ENCODE measurements at regions not wholly inside any gene's neighbourhood (a gene's known extent, or its start where the extent isn't known, plus 50 kb on each side); places are given as distances from the start of the nearest gene placed in this dataset.

DNA sequence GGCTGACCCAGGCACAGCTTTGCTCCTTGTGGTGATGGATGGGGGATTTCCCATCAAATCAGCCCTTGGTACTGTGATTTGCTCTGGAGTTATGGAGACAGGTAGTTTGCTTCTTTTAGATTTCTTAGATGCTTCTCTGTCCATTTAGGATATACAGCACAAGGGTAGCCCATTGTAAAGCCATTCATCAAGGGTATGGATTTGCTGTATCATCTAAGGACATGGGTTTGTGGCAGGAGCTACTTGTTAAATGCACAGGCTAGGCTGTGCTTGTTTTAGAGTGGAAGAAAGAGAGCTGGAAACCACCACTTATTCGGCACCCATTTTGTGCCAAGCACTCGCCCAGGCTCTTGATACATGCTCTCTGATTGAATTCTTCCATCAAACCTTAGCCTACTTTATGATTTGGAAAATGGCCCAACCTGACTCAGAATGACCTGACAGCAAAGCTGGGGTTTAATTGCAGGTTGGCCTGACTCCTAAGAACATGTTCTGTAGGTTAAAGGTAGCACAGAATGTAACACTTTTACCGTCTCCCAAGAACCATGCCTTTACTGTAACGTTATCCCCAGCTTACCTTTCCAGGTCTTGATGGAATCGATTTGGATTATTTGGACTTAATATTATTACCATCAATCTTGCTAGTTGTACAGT is 168.0 kb downstream of the SNX10 start:
- H3K79me2 ChIP-seq (ENCODE audit: control insufficient read depth, insufficient read depth, low read length): no peaks in the 10 kb centered on the region
- ChIA-PET CTCF (interaction anchor here (1.8 kb wide), 1 partner anchor 90 kb away, joined by 4 read pairs; no protein-coding TSS in a partner anchor), RAD21 (ENCODE audit: unreplicated experiment) (no interaction called here), SMC1A (ENCODE audit: uncharacterized antibody, unreplicated experiment) (interaction anchor here (1.1 to 1.3 kb wide), 3 partner anchors 8 to 90 kb away, joined by 3 read pairs; no protein-coding TSS in a partner anchor), POLR2A (no interaction called here)
- in situ Hi-C loops (cut with MboI): no loop called here
- no peaks in the 10 kb centered on the region; a peak in 2 of 4 replicates for H3K27me3 ChIP-seq (replicated peaks in 1 of 2; ENCODE audit: control insufficient read depth in 2 of 2, insufficient read depth in 2 of 2, low read length in 1 of 2)
- no peaks in the 10 kb centered on the region for H4K20me1 ChIP-seq (ENCODE audit: control insufficient read depth, insufficient read depth)
- no peaks in the 10 kb centered on the region for H3K36me3 ChIP-seq (ENCODE audit: control insufficient read depth in 2 of 2, insufficient read depth in 2 of 2, low read length in 1 of 2)
- no TSS peak for BruUV-seq (replicated peaks)
- no peak overlapping the region for H2AFZ ChIP-seq (ENCODE audit: control insufficient read depth, low read depth, low read length)
- 28% methylated on average over 5 of the region's 5 CpGs for WGBS (ENCODE audit: insufficient coverage, insufficient replicate concordance, low lambda C conversion rate, missing lambda C conversion rate)
- H3K4me1 ChIP-seq (ENCODE audit: control insufficient read depth, insufficient read depth, low read length): no peaks in the 10 kb centered on the region
- intact Hi-C loops (cut with micrococcal nuclease; ENCODE audit: unreplicated experiment): no loop called here
- H3K9ac ChIP-seq (ENCODE audit: control insufficient read depth, insufficient read depth, low read length): no peak overlapping the region
- no peak overlapping the region for H3K4me3 ChIP-seq
- no peaks in the 10 kb centered on the region for H3K9me3 ChIP-seq (replicated peaks; ENCODE audit: control insufficient read depth, insufficient read depth, low read length)
- ATAC-seq (no peak), DNase-seq (ENCODE audit: low read depth, low spot score) (no peak), FAIRE-seq (no peak)
- H3K4me2 ChIP-seq (ENCODE audit: control insufficient read depth, insufficient read depth): no peak overlapping the region
- TF ChIP-seq CHD4 (IDR thresholded peaks at IDR 0.05) (no peak), IRF5 (IDR thresholded peaks at IDR 0.05; ENCODE audit: borderline replicate concordance) (no peak), ZBTB4 (CRISPR knock-in tag; IDR thresholded peaks at IDR 0.05) (no peak), GABPA (IDR thresholded peaks at IDR 0.05; ENCODE audit: low read depth) (no peak), PML (IDR thresholded peaks at IDR 0.05; ENCODE audit: low read length) (no peak), STAT1 (conservative IDR thresholded peaks at IDR 0.05) (no peak)
- no peak overlapping the region for H3K27ac ChIP-seq (ENCODE audit: control insufficient read depth, insufficient read depth)

Measured in GM12878 (cell line).